CD14-positive monocyte (primary cell): ENCODE measurements at regions not wholly inside any gene's neighbourhood (a gene's known extent, or its start where the extent isn't known, plus 50 kb on each side); places are given as distances from the start of the nearest gene placed in this dataset.
"Not testable (repeated sequence)": the region's sequence is repeated elsewhere in the genome, so short reads cannot be mapped to it uniquely, and the experiment has no call there.

Experiments used
- DNase-seq, 3 donors: peaks; one replicate each; pipeline ENCODE4 v3.0.0-alpha.2; 2011 to 2022
- H2AFZ ChIP-seq: 2 replicates; pipeline ENCODE4 v1.6.0; 2012; ENCODE audit warnings: mild to moderate bottlenecking, low read depth, low read length, inconsistent platforms; ENCODE audit not compliant: insufficient read depth, poor library complexity, severe bottlenecking
- H3K27ac ChIP-seq, 2 donors: 1 replicate in 1 of 2; 2 replicates in 1 of 2; pipeline ENCODE4 v1.5.1; 2012 to 2013; ENCODE audit warnings: low read length in 2 of 2, control low read depth in 1 of 2, inconsistent platforms in 1 of 2, low read depth in 1 of 2, mild to moderate bottlenecking in 1 of 2
- H3K27me3 ChIP-seq, 2 donors: one replicate each; pipeline versions ENCODE4 v1.6.0 to v1.6.1; 2011 to 2013; ENCODE audit warnings: low read length in 2 of 2; ENCODE audit not compliant: control insufficient read depth in 2 of 2, insufficient read depth in 2 of 2
- H3K36me3 ChIP-seq, 2 donors: replicated peaks in 1 of 2; 1 replicate in 1 of 2; 2 replicates in 1 of 2; pipeline versions ENCODE4 v1.5.1 to v1.6.1; 2012 to 2013; ENCODE audit warnings: low read length in 2 of 2, control low read depth in 1 of 2, inconsistent platforms in 1 of 2, mild to moderate bottlenecking in 1 of 2; ENCODE audit not compliant: insufficient read depth in 2 of 2, control insufficient read depth in 1 of 2
- H3K4me1 ChIP-seq, 2 donors: 1 replicate in 1 of 2; 2 replicates in 1 of 2; pipeline versions ENCODE4 v1.5.1 to v1.6.1; 2012 to 2013; ENCODE audit warnings: low read length in 2 of 2, control low read depth in 1 of 2, inconsistent platforms in 1 of 2, mild to moderate bottlenecking in 1 of 2, moderate library complexity in 1 of 2; ENCODE audit not compliant: insufficient read depth in 2 of 2, control insufficient read depth in 1 of 2
- H3K4me2 ChIP-seq: replicated peaks from 2 replicates; pipeline ENCODE3; 2012; ENCODE audit warnings: low read length, moderate library complexity, mild to moderate bottlenecking; ENCODE audit not compliant: poor library complexity, severe bottlenecking; ENCODE audit errors: extremely low read depth
- H3K4me3 ChIP-seq, 3 experiments: fragments of 200-600 bp in 1 of 3; sonication (generic) in 1 of 3; replicated peaks in 1 of 3; 1 replicate in 2 of 3; 2 replicates in 1 of 3; pipeline ENCODE4 v1.5.1; 2011 to 2013; ENCODE audit warnings: low read length in 3 of 3, mild to moderate bottlenecking in 3 of 3, control low read depth in 2 of 3, low read depth in 2 of 3, inconsistent platforms in 1 of 3, moderate library complexity in 1 of 3
- H3K79me2 ChIP-seq: 2 replicates; pipeline ENCODE4 v1.6.0; 2012; ENCODE audit warnings: mild to moderate bottlenecking, control low read depth, inconsistent platforms, low read length, moderate library complexity; ENCODE audit not compliant: insufficient read depth
- H3K9ac ChIP-seq: 2 replicates; pipeline ENCODE4 v1.6.0; 2017; ENCODE audit warnings: low read length, mild to moderate bottlenecking; ENCODE audit not compliant: insufficient read depth, poor library complexity, severe bottlenecking
- H3K9me3 ChIP-seq, 2 donors: replicated peaks in 1 of 2; 1 replicate in 1 of 2; 2 replicates in 1 of 2; pipeline versions ENCODE4 v1.5.1 to v1.6.1; 2012 to 2013; ENCODE audit warnings: low read length in 2 of 2, control low read depth in 1 of 2; ENCODE audit not compliant: control insufficient read depth in 1 of 2, insufficient read depth in 1 of 2
- H4K20me1 ChIP-seq: 2 replicates; pipeline ENCODE4 v1.6.0; 2012; ENCODE audit warnings: mild to moderate bottlenecking, low read length, control low read depth, moderate library complexity; ENCODE audit not compliant: insufficient read depth
- H3K27ac Mint-ChIP-seq, 7 donors: one replicate each; pipeline ENCODE4 v1.8.0; 2020; ENCODE audit warnings: mild to moderate bottlenecking in 7 of 7, mixed read lengths in 7 of 7, moderate library complexity in 6 of 7, inconsistent platforms in 2 of 7
- H3K27me3 Mint-ChIP-seq, 3 donors: one replicate each; pipeline ENCODE4 v1.8.0; 2021 to 2022; ENCODE audit warnings: low read depth in 3 of 3, mild to moderate bottlenecking in 3 of 3, mixed read lengths in 3 of 3, moderate library complexity in 3 of 3, inconsistent platforms in 1 of 3
- H3K36me3 Mint-ChIP-seq, 2 donors: one replicate each; pipeline ENCODE4 v1.8.0; 2020; ENCODE audit warnings: mixed read lengths in 2 of 2, inconsistent platforms in 1 of 2, mild to moderate bottlenecking in 1 of 2
- H3K4me1 Mint-ChIP-seq: one replicate; pipeline ENCODE4 v1.8.0; 2020; ENCODE audit warnings: mild to moderate bottlenecking, mixed read lengths
- H3K4me3 Mint-ChIP-seq, 2 donors: one replicate each; pipeline ENCODE4 v1.8.0; 2020; ENCODE audit warnings: mild to moderate bottlenecking in 2 of 2, mixed read lengths in 2 of 2, moderate library complexity in 1 of 2
- H3K9me3 Mint-ChIP-seq, 7 donors: one replicate each; pipeline ENCODE4 v1.8.0; 2020 to 2022; ENCODE audit warnings: mixed read lengths in 7 of 7, mild to moderate bottlenecking in 6 of 7, moderate library complexity in 6 of 7, inconsistent platforms in 2 of 7
- WGBS: methylation state at CpG from one replicate; pipeline ENCODE4 v1.1.5; 2013; ENCODE audit warnings: missing lambda C conversion rate; ENCODE audit not compliant: insufficient coverage; 5-methylcytosine and 5-hydroxymethylcytosine counted together
- intact Hi-C, 2 donors: fragments of 100-400 bp; cut with micrococcal nuclease; formaldehyde crosslinking; loops; one replicate each; pipeline versions ENCODE4 v1.15.0 to v1.15.1; 2023
- TF ChIP-seq, protein P1 (sequence below): fragments of 200-600 bp; IDR thresholded peaks from one replicate; pipeline ENCODE4 v1.8.0; 2022; ENCODE audit warnings: antibody characterized with exemption, mild to moderate bottlenecking

DNA sequence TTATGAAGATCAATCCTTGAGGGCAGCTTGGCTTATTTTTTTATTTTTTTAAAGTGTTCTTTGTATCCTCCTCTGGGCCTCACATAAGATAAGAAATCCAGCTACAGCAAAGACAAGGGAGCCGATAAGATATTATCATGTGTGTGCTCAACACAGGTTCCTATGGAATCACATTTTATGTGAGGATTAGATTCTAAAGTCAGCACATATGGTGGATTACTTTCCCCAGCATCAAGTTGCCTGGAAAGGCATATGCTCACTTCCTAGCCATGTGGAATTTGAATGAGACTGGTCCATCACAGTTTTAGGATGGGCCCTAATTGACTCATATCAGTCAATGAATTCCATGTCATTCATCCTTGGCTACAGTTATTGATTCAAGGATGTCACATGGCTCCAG lies 456.9 kb upstream of the LRRC7 start:
- Mint-ChIP-seq H3K27ac (no peak overlapping the region), H3K36me3 (no peaks in the 10 kb centered on the region), H3K27me3 (no peaks in the 10 kb centered on the region), H3K9me3 (peaks cover 1 to 11% (median 6%) of the 10 kb centered on the region in 7 donors), H3K4me3 (no peak overlapping the region), H3K4me1 (no peaks in the 10 kb centered on the region)
- intact Hi-C loops: no loop called here
- Histone ChIP-seq H3K4me1 (no peaks in the 10 kb centered on the region), H2AFZ (no peak overlapping the region), H3K27me3 (no peaks in the 10 kb centered on the region), H3K36me3 (no peaks in the 10 kb centered on the region), H3K4me3 (no peak overlapping the region), H3K9ac (no peak overlapping the region), H3K27ac (no peak overlapping the region), H3K4me2 (no peak overlapping the region), H4K20me1 (no peaks in the 10 kb centered on the region), H3K9me3 (peaks cover 0 to 9% of the 10 kb centered on the region in 2 donors), H3K79me2 (no peaks in the 10 kb centered on the region)
- TF ChIP-seq, protein P1, sequence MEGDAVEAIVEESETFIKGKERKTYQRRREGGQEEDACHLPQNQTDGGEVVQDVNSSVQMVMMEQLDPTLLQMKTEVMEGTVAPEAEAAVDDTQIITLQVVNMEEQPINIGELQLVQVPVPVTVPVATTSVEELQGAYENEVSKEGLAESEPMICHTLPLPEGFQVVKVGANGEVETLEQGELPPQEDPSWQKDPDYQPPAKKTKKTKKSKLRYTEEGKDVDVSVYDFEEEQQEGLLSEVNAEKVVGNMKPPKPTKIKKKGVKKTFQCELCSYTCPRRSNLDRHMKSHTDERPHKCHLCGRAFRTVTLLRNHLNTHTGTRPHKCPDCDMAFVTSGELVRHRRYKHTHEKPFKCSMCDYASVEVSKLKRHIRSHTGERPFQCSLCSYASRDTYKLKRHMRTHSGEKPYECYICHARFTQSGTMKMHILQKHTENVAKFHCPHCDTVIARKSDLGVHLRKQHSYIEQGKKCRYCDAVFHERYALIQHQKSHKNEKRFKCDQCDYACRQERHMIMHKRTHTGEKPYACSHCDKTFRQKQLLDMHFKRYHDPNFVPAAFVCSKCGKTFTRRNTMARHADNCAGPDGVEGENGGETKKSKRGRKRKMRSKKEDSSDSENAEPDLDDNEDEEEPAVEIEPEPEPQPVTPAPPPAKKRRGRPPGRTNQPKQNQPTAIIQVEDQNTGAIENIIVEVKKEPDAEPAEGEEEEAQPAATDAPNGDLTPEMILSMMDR: no peak
- WGBS: no CpG with 5 or more reads among the region's 1 CpG
- no peak for DNase-seq

DNA sequence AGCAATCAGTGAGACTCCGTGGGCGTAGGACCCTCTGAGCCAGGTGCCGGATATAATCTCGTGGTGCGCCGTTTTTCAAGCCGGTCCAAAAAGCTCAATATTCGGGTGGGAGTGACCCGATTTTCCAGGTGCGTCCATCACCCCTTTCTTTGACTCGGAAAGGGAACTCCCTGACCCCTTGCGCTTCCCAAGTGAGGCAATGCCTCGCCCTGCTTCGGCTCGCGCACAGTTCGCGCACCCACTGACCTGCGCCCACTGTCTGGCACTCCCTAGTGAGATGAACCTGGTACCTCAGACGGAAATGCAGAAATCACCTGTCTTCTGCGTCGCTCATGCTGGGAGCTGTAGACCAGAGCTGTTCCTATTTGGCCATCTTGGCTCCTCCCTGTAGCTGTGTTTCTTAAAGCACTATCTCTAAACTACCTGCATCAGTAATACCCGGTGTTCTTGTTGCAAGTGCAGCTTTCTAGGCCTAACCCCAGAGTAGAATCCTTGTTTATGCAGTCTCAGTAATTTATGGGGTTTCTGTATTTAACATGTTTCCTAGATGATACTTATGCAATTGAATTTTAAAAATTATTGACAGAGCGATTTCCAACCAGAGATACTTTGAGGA lies 447.5 kb upstream of the LRRC7 start:
- H3K36me3 Mint-ChIP-seq, H2AFZ ChIP-seq, H3K27me3 Mint-ChIP-seq, H3K79me2 ChIP-seq, H3K4me2 ChIP-seq, H3K4me1 ChIP-seq, DNase-seq, H3K27me3 ChIP-seq, H4K20me1 ChIP-seq, H3K36me3 ChIP-seq, H3K4me3 ChIP-seq, H3K9ac ChIP-seq, H3K27ac Mint-ChIP-seq, H3K4me3 Mint-ChIP-seq, H3K9me3 ChIP-seq, H3K27ac ChIP-seq, H3K4me1 Mint-ChIP-seq, intact Hi-C loops: not testable (repeated sequence)
- WGBS: 95% methylated on average over 9 of the region's 24 CpGs
- H3K9me3 Mint-ChIP-seq: peaks cover 5 to 11% (median 10%) of the 10 kb centered on the region in 7 donors
